GM21381 (cell line): ENCODE measurements at regions not wholly inside any gene's neighbourhood (a gene's known extent, or its start where the extent isn't known, plus 50 kb on each side); places are given as distances from the start of the nearest gene placed in this dataset.
A peak's percentile ranks its signal among the peaks of the same experiment; 100 is the strongest.

ENCODE experiments used
- ATAC-seq: cut with Tn5 transposase; IDR thresholded peaks from one replicate; pipeline ENCODE4 v1.9.1; 2021; ENCODE audit warnings: mild to moderate bottlenecking, moderate library complexity; ENCODE audit not compliant: unreplicated experiment

DNA sequence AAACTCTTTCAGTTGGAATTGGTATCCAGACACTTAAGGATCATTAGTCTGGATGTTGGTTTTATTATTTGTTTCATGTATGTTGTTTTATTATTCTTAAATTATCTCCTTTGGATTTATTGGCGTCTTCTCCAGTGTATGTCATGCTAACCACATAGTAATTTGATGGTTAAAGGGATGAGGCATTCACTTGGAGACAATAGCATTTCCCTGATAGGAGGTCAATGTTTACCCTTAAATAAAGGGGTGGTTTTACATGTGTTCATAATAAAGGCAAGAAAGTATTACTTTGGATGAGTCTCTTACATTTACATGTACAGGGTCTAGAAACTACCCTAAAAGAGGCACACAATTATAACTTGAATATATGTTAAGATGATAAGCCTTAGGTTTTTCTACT is 51.2 kb upstream of the RNF144B start:
- no peak for ATAC-seq

DNA sequence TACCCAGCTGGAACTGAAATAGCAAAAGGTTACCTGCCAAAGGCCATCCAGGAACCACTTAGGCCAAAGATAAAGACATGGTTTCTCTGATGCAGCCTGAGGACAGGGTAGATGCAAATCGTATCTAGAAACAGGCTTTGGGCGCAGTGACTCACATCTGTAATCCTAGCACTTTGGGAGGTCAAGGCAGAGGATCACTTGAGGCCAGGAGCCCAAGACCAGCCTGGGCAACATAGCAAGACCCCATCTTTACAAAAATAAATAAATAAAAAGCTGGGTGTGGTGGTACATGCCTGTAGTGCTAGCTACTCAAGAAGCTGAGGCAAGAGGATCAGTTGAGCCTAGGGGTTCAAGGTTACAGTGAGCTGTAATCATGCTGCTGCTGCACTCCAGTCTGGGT is 52.9 kb upstream of the RNF144B start:
- no peak for ATAC-seq

DNA sequence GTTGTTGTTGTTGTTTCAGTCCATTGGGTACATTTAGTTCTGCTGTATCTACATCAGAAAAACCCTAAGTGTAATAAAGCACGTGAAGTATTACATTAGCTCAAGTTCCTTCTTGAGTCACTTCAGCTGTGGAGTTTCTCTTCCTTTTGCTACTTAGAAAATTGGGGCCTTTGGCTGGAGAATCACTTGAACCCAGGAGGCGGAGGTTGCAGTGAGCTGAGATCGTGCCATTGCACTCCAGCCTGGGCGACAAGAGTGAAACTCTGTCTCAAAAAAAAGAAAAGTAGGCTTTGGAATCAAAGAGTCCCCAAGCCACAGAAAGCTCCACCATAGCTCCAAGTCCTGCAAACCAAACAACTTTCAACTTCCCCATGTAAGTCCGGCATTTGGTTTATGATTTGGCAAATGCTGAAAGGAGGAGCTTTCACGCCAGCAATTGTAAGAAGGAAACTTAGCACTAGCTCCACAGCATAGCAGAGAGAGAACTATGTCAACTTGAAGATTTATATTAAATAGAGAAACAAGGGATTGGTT is 56.5 kb upstream of the RNF144B start:
- ATAC-seq, result no peak

DNA sequence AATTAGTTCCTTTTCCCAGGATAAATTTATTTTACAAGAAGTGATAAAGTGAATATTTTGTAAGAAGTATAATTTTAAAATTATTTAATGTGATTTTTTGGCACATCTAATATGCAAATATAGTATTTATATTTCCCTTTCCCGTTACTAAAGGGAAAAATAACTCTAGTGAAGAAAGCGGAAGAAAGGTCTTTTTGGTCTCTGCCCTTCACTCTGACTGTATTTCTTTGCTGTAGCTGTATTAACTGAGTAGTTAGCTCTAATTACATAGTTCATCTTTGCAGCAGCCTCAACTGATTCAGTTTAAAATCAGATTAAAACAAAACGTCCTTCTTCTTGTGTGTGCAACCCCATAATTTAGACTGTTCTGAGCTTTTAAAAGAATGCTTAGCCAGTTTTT is 57.4 kb upstream of the RNF144B start:
- no peak for ATAC-seq

DNA sequence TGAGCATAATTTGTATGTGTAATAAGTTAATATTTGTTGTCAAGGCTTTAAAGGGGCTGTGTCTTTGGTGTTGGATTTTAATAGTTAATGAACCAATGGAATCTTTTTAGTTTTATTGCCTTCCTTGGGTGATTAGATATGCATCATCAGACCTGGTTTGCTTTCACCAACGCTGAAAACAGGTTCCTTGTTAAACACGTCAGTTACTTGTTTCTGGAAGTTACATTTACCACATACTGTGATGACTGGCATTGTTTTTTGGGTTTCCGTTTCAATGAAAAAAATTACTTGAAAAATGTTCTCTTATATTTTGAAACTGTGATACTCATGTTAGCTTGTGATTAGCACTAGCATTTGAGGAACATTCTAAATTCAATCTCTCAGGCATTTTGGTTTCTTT is 58.6 kb upstream of the RNF144B start:
- ATAC-seq, result no peak

DNA sequence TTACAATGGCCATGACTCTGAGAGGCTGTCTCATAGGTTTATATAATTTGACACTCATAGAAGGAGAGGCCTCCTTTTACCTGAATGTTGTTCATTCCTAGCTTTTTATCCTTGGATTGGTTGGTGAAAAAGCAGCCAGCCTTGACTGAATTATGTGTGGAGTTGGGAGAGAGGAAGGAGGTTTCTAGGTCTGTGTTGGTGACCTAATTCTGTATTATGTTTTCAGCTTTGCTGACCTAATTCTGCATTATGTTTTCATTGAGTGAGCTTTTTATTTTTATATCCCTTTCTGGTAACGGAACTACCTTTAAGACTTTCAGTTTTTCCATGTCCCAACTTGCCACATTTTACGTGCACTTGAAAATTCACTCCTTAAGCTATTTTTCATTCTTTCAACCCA is 59.1 kb upstream of the RNF144B start:
- no peak for ATAC-seq

DNA sequence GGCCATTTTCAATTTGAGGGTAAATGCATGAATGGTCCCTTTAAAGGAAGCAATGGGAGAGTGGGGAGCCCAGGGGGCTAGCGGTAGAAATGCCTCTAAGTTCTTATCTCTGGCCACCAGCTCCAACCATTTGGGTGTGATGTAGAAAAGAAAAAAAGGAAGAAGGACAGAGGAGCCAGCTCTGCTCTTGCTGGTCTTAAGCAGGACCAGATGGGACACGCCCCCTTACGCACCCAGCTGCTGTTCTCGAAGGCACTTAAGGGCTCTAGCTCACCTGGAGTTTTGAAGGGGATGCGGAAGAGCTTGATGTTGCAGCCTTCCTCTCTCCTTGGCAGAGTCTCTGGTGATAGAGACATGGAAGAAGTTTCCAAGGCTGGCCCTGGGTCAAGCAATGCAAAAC is 59.5 kb upstream of the RNF144B start:
- no peak for ATAC-seq

DNA sequence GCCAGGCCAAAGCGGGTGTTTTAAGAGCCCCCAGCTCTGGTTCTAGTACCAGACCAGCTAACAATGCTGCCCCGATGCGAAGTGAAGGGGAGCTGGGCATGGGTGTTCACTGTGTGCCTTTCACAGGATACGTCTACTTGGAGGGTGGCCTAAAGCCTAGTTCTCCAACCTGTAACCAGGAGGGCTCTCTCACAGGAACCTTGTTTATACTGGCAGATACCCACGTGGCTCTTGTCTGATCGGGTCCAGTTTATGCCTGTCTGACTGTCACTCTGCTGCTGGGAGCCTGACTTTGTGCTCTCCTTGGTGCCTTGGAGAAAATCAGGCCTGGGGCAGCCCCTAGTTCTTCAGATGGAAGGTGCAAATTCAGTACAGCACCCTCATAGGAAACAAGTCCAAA is 60.2 kb upstream of the RNF144B start:
- no peak for ATAC-seq

DNA sequence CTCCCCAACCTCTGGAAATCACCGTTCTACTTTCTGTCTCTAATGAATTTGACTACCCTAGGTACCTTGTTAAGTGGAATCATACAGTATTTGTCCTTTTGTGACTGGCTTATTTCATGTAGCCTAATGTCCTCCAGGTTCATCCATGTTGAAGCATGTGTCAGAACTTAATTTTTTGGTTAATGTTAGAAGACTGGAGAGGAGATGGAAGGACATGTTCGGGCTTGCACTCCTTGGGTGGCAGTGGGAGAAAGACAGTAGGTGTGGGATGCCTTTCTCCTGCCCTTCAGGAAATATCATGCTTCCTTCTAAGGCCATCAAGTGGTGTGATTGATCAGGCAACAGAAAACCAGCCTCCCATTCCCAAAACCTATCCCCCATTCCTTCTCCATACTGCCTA is 61.1 kb upstream of the RNF144B start:
- no peak for ATAC-seq

DNA sequence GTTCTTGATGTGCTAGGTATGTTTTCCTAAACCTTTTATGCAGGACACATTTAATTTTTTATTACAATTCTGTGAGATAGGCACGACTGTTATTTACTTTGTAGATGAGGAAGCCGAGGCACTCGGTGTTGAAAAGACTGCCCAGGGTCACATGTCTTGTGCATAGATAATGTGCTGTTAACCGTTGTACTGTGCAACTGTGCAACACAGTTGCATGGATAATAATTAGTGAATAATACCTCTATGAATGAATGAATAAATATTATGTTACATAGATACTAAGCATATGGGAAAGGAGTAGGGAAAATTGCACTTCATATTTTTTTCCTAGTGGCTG is 60.3 kb upstream of the DEK start:
- ATAC-seq, result no peak

DNA sequence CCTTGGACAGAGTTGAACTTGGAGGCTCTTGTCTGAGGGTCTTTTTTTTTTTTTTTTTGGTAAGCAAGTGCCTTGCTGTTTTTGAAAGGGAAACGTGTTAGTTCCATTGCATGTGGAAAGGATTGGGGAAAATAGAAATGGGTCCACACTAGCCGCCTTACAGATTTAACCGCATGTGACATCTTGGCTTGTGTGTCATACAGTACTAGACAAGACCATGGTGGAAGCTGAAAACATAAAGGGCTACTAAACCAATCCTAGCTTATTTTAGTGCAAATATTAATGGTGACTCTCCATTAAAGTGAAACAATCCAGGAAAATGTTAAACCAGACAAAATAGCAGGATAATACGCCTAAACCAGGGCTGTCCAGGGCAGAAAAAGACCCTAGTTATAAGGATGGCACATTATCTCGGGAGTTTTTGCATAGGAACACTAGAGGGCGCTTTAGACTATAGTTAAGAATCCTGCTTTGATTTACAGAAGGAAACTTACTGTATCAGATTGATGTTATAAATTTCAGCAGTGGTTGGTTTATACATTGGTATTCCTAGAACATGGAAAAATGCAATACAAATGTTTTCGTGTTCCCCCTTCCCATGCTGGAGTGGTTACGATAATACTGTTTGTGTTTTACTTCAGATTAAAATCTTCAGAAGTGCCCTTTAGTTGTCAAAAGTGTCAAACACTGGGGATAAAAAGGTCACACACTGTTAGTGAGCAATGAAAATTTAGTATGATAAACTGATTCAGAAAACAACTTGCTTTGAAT is 59.8 kb upstream of the DEK start:
- ATAC-seq, result peak; percentile 59

DNA sequence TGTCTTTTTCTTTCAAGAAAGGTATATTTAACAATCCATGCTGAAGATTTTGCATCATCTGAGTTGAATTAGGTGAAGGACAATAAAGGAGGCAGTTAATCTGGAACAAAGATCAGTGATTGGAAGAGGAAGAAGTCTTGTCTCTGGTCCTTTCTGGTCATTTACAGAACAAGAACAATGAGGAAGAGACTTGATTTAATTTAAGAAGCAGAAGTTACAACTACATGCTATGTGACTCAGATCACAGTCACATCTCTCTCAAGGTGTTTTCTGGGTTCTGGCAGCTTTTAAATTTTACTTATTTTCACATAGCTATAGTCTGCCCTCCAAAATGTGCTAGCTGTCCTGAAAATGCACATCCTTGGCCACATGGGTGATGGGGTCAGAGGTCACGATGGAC is 53.5 kb upstream of the DEK start:
- no peak for ATAC-seq

DNA sequence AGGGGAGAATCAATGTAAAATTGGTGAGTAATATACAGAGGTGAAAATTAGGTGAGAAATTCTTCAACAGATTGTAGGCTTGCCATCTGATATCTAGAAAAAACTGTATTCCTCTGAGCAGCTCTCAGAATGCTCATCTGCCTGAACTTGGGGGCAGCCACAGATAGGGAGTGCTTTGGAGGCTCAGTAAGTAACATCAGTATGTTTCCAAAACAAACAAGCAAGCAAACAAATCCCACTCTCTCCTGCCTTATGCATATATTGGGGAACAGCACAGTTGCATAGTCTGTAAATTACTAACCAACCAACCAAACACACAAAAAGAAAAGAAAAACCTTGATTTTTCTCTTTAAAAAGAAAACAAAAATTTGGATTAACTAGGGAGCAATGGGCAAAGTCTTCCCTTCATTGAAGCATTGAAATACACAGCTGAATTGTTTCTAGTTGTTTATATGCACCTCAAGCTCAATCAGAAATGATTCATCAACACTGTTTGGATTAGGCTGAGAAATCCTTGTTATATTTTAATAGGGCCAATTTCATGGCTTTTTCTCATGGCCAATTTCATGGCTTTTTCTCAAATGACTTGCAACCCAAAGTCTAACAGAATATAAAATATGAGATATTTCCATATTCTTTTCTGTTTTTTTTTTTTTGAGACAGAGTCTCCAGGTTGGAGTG is 50.1 kb upstream of the DEK start:
- no peak for ATAC-seq
